AG09309 (cell line): ENCODE measurements at regions not wholly inside any gene's neighbourhood (a gene's known extent, or its start where the extent isn't known, plus 50 kb on each side); places are given as distances from the start of the nearest gene placed in this dataset.

Source experiments
- DNase-seq: peaks from one replicate; pipeline ENCODE4 v3.0.0-alpha.2; 2010; ENCODE audit warnings: low read depth
- H3K4me3 ChIP-seq: 2 replicates; pipeline ENCODE4 v1.5.1; 2011; ENCODE audit warnings: mild to moderate bottlenecking, low read depth, low read length, moderate library complexity; ENCODE audit not compliant: control insufficient read depth
- CTCF ChIP-seq: IDR thresholded peaks from 2 replicates; pipeline ENCODE4 v1.5.1; 2011; ENCODE audit warnings: mild to moderate bottlenecking, low read depth, low read length, inconsistent platforms; ENCODE audit not compliant: insufficient read depth, control insufficient read depth; ENCODE audit errors: missing control alignments

GRCh38 chr2:194004590-194005206, 1652.3 kb upstream of the SLC39A10 start:
- no peak for TF ChIP-seq CTCF
- DNase-seq, result no peak
- no peak overlapping the region for H3K4me3 ChIP-seq

- no peak overlapping the region for H3K4me3 ChIP-seq
- DNase-seq, result no peak
- TF ChIP-seq CTCF, result no peak
These were observed 1653.1 kb upstream of the SLC39A10 start for GRCh38 chr2:194003911-194004310.

DNA sequence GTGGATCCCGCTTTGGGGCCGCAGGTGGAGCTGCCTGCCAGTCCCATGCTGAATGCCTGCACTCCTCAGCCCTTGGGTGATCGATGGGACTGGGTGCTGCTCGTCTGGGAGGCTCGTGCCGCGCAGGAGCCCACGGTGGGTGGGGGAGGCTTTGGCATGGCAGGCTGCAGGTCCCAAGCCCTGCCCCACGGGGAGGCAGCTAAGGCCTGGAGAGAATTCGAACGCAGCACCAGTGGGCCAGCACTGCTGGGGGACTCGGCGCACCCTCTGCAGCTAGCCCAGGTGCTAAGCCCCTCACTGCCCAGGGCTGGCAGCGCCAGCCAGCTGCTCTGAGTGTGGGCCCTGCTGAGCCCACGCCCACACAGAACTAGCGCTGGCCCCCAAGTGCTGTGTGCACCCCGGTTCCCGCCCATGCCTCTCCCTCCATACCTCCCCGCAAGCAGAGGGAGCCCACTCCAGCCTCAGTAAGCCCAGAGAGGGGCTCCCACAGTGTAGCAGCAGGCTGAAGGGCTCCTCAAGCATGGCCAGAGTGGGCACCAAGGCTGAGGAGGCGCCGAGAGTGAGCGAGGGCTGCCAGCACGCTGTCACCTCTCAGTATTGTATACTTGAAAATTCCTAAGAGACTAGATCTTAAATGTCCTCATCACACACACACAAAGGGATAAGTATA, 1654.2 kb upstream of the SLC39A10 start:
- DNase-seq, result no peak
- no peak overlapping the region for H3K4me3 ChIP-seq
- TF ChIP-seq CTCF, result no peak

GRCh38 chr2:193990868-193991267, 1666.2 kb upstream of the SLC39A10 start:
- no peak for DNase-seq
- no peak for TF ChIP-seq CTCF

GRCh38 chr2:193989645-193990044, 1667.4 kb upstream of the SLC39A10 start:
- TF ChIP-seq CTCF, result no peak
- H3K4me3 ChIP-seq, result no peak overlapping the region
- DNase-seq, result no peak

More at GRCh38 chr2:193990868-193991267, 1666.2 kb upstream of the SLC39A10 start:
- no peak overlapping the region for H3K4me3 ChIP-seq

GRCh38 chr2:193988784-193989183, 1668.2 kb upstream of the SLC39A10 start:
- TF ChIP-seq CTCF, result no peak
- no peak overlapping the region for H3K4me3 ChIP-seq
- DNase-seq, result no peak

DNA sequence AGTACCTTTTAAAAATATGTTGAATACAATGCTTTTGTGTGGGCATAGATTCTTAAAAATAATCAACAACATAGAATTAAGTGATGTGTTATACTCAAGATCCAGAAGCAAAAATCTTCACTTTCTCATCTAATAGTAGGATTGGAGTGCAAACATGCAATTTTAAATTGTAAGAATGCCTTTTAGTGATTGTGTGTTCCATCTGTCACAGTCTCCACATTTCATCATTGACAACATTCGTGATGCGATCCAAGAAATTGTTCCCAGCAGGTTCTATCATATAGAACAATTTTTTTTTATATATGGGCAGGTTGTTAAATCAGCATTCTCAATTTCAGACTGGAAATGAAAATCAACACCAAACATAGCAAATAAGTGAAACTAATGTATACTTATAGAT, 1671.8 kb upstream of the SLC39A10 start:
- no peak overlapping the region for H3K4me3 ChIP-seq
- no peak for DNase-seq
- no peak for TF ChIP-seq CTCF
